GM19351 (cell line): ENCODE measurements at regions not wholly inside any gene's neighbourhood (a gene's known extent, or its start where the extent isn't known, plus 50 kb on each side); places are given as distances from the start of the nearest gene placed in this dataset.
"Not testable (repeated sequence)": the region's sequence is repeated elsewhere in the genome, so short reads cannot be mapped to it uniquely, and the experiment has no call there.

Source experiments
- ATAC-seq: cut with Tn5 transposase; IDR thresholded peaks from one replicate; pipeline ENCODE4 v1.9.1; 2021; ENCODE audit warnings: mild to moderate bottlenecking, moderate library complexity; ENCODE audit not compliant: unreplicated experiment

DNA sequence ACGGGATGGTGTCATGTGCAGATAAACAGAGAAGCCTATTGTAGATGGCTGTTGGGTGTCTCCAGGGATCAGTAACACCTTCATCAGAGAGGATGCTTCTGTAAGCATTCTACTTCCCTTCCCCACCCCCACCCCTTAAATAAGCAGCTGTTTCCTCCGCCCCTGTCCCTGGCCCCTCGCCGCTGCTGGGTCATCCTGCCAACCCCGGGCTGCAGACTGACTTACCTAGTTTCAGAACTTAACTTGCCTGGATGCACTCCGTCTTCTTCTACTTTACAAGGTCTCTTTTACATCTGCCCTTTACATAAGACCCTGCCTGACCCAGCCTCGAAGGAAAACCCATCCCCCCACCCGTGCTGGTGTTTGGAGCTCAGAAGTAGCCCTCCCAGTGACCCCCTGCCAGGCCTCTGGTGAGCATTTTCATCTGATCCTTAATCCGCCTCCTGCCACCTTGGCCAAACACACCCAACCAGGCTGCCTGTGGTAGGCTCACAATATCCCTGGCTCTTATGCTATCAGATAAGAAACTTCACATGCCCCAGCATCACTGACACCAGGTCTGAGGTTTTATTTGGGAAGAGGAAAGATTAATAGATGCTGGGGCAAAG, 103.0 kb upstream of the HES1 start:
- ATAC-seq: no peak

DNA sequence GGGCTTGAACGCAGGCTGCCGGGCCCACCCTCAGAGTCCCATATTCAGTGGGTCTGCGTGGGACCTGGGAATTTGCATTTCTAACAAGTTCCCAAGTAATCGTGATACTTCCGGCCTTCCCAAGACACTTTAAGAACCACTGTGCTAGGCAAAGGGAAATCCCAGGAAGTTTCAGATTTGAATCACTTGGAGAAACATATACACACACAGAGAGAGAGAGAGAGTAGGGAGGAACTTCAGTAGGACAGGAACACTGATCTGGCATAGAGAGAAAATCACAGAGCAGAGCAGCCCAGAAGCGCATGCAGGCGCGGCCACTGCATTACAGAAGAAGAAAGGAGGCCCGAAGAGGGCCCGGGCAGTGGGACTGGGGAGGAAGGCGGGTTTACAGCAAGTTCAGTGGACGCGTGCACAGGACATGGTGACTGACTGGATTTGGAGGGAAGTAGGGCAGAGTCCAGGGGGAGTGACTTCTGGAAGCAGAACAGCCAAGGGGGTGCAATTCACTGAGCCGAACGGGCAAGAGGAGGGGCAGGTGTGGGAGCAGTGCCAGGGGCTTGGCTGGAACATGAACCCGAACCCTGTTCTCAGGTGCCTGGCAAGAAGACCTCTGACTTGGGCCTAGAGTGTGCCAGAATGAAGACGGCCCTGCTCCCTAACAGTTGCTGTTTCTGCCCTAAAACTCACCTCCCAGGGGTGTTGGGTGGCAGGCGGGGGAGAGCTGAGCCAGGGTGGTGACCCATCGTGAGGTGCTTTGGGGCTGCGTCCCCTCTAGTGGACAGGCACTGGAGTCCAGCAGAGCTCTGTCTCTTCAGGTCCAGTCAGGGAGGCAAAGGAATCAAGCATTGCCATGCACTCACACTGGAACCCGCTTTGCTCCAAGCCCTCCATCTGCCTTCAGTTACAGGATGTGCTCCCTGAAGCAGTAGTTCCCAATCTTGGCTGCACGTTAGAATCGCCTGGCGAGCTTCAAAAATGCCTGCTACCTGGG, 101.3 kb upstream of the HES1 start:
- no peak for ATAC-seq

DNA sequence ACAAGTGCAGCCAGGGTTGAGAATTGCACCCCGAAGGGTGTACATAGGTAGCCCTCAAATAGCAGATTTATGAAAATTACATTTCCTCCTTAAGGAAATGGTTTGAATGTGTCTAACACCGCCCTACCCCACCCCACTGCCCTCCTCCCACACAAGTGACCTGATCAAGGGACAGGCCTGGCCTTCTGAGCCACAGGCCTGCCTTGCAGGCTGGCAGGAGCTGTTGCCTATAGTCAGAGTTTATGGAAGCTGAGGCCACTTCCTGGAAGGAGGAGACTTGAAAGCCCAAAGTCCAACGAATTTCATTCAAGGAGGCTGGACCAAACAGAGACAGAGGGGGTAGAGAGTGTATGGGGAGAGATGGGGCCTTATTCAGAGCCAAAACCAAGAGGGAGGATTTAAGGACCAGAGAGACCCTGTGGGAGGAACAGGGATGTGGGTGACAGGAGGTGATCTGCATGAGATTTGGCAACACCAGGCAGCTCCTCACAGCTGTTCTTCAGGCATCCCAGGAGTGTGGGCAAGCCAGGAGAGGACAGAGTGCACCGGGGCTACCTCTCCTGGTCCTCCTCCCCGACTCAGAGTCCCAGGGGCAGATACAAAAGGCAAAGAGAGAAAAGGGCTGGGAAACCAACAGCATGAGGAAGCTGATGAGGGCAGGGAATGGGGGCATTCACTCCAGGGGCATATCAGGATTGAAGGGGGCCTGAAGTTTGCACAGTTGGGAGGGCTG, 100.4 kb upstream of the HES1 start:
- ATAC-seq: no peak

DNA sequence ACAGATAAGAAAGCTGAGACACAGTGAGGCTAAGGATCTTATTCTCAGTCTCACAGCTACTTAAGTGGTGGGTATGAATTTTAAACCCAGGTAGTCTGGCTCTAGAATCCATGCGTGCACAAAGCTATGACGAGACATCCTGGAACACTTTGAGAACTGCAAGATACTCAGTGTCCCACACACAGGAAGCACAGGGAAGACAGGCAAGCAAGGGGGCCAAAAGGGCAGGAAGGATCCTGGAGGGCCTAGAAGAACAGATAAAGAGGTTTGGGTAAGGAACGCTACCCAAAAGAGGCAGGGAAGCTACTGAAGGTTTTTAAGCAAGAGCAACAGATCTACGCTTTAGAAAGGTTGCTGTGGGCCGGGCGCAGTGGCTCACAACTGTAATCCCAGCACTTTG, 99.1 kb upstream of the HES1 start:
- no peak for ATAC-seq

DNA sequence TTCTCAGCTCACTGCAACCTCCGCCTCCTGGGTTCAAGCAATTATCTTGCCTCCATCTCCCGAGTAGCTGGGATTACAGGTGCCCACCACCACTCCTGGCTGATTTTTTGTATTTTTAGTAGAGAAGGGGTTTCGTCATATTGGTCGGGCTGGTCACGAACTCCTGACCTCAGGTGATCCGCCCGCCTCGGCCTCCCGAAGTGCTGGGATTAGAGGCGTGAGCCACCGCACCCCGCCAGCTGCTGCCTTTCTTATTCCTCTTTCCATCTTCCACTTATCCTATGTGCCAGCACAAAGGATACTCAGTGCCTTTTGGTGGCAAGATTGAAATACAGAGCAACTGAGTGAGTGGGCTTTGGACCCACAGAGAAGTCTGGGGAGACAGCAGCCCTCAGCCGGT, 97.6 kb upstream of the HES1 start:
- ATAC-seq: not testable (repeated sequence)

DNA sequence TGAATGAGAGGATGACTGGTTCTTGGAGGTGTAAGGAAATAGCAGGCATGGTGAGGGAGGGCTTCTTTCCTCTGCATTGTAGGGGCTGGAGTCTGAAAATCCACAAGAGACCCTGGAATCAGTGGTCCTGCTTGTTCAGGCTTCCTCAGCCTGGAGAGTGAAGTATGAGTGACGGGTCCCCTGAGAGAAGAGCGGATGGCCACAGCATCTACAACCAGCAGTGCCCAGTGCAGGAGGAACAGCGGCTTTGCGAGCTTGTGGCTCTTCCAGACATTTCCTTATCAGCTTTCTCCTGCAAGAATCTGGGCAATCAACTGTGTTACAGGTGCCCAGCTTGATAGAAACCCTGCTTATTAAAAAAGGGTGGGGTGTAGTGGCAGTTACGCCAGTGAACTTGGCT, 97.0 kb upstream of the HES1 start:
- no peak for ATAC-seq

DNA sequence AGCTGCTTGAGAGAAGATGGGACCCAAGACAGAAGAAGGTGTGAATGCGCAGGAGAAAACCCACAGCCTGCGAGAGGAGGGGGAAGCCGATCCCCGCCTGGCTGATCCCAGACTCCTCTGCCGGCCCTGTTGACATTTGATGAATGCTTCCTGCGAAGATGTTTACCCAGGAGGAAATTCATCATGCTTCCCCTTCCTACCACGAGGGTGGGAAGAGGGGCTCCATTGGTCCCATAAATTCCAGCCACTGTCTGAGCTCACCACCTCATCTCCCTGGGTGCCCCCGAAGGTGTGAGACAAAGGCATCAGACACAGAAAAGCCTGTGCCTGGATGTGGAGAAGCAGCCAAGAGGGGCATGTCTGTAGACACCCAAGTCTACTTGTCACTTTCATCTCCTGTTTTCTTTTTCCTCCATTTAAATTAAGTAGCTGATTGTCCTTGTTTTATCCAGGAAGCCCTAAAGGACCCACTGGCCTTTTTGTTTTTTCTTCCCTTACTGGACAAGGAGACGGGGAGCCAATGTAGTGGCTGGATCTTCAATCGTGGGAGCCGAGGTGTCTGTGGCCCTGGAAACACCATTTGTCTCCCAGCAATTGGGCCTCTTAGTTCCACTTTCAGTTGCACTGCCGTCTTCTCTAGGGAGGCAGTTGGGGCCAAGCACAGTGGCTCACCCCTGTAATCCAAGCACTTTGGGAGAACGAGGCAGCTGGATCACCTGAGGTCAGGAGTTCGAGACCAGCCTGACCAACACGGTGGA, 95.3 kb upstream of the HES1 start:
- ATAC-seq: no peak

DNA sequence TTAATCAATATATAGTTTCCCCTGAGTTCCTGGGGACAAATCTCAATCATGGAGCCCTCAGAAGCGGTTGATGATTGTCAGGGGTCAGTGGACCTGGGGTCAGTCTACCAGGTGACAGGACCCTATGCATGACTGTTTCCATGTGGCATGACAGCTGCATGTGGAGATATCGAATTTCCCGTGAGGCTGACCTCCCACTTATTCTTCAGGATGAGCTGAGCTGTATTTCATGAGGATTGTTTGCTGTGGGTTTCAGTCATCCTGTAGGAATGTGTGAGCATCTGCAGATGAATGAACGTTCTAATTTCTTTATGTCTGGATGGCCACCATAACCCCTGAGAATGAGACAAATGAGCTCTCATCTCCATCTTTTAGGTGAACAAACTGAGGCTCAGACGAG, 93.0 kb upstream of the HES1 start:
- no peak for ATAC-seq

DNA sequence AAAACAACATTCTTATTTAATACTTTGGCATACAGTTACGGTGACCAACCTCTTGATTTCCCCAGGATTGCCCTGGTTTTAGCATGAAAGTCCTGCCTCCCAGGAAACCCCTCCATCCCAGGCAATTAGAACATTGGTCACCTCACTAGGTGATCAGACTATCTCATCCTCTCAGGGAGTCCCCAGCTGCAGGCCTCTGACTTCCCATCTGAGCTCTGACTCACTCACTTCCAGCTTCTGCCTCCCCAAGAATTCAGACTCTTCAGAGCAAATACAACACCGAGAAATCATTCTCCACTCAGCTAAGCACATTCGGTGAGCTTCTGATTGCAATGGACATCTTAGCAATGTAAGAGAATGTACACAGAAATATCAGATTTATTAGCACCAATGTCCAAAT, 92.4 kb upstream of the HES1 start:
- ATAC-seq: no peak

DNA sequence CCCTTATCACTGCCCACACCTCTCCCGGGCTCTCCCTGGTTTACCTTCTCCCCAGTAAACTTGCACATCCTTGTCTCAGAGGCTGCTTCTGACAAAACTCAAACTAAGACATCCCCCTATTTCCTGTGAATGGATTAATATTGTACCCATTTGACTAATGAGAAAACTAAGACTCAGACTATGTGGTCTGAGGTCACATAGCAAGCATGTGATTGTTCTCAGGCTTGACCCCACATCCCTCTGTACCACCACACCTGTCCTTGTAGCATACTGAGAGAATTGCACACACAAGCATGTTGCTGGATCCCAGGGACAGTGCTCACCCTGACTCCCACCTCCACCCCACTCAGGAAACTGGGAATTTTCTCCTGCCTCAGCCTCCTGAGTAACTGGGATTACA, 90.7 kb upstream of the HES1 start:
- peak; percentile 96 for ATAC-seq

DNA sequence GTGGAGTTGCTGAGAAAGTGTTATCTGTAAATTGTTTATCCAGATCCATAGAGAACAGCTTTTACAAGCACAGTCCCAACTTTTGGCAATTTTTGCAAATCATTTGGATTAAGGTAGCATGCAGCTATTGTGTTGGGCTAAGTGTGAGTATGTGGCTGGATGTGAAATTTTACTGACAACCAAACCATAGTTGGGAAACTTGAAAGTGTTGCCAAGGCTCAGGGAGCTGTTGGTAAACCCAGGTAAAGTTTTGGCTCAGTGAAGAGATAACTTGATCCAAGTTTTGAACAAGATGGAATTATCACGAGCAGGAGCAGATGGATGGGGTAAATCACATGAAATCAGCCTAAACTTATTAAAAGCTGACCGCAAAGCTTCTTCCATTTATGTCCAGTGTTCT, 90.0 kb upstream of the HES1 start:
- ATAC-seq: no peak

DNA sequence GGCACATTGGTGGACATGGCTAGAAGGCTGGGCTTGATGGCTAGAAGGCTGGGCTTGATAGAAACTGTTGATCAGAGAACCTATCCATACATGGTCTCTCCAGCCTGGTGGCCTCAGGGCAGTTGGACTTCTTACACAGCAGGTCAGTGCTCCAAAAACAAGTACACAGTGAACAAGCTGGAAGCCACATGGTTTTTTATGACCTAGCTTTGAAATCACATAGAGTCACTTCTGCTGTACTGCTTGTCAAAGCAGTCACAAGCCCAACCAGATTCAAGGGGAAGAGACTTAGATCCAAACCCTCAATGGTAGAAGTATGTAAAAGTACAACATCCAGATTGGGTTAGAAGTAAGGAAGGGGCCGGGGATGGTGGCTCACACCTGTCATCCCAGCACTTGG, 89.4 kb upstream of the HES1 start:
- ATAC-seq: no peak

DNA sequence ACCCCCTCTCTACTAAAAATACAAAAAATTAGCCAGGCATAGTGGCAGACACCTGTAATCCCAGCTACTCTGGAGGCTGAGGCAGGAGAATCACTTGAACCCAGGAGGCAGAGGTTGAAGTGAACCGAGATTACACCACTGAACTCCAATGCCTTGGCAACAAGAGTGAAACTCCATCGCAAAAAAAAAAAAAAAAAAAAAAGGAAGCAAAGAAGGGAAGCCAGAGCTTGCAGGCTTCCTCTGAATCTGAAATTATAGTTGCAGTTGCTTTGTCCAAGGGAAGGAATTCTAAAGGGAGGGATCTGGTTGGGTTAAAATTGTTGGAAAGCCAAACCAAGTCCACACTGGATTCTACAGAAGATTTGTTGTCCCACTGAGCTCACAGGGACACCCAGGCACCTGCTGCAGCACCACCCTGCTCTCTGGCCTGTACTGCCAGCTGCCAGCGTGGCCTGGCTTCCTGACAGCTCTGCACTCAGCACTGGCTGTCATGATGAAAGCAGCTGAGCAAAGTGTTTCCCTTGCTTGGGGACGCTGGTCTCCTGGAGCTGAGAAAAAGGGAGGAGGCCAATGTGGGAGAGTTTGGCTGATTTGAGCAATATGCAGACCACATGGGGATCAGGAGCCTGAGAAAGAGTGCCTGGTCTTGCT, 88.8 kb upstream of the HES1 start:
- ATAC-seq: no peak

DNA sequence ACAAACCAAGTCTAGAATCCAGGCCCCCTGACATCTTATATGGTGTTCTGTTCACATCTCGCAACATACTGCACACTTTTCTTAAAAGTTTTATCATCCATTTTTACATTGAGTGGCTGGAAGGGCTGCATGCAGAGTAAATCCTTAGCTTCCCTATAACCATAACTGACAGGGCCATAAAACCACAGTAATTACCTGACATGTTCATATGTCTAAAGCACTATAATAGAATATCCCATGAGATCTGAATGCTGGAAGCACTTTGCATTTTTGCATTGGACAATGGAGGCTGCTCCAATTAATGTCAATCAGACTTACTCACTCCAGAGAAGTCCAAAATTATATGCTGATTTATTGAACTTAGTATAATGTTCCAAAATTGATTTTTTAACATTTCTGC, 86.6 kb upstream of the HES1 start:
- no peak for ATAC-seq

DNA sequence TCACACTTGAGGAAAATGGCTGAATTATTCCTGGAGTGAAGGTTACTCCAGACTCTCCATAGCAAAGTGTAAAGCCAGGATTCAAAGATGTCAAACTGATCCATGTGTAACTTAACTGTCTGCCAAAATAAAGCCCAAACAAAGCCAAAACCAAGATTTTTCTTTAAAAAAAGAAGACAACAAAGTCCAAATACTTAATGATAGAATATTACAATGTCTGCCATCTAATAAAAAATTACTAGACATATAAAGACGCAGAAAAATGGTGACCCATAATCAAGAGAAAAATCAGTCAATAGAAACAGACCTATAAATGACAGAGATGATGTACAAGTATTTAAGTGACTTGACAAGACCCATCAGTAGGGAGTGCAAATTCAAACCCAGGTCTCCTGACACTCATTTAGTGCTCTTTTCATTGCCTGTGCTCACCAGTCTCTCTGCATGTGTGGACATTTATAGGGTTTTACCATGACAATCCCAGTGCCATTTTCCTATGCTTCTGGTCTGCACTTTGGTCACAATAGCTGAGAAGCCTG, 85.1 kb upstream of the HES1 start:
- ATAC-seq: no peak

DNA sequence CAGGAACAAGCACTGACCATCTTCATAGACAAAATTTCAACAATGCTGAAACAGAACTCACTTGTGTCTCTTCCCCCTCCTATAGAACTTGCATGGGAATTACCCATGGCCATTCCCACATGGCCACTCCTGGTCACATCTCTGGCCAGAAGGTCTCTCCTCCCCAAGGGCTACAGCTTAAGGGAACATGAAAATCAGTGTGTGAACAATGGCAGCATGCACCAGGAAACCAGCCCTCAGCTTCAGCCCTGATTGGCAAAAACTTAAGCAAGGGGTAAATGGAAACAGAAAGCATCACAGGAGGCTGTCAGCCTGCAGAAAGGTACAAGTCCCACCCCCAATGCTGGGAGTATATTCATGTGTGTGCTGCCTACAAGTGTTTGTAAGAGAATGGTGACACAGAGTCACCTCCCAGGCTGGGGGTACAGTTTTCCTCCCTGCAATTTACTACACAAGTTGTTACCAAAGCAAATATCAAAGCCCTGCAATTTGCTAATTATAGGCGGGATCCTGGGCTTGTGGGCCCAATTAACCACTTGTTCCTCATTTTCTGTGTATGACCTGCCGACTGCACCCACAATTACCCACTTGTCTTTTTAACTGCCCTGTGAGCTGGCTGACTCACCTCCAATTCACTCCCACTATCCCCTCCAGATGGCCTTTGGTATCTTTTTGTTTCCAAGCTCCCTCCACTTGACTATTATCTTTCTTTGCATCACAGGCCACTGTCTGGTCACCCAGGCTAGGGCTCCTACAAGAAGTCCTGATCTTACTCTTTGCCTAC, 84.4 kb upstream of the HES1 start:
- no peak for ATAC-seq

DNA sequence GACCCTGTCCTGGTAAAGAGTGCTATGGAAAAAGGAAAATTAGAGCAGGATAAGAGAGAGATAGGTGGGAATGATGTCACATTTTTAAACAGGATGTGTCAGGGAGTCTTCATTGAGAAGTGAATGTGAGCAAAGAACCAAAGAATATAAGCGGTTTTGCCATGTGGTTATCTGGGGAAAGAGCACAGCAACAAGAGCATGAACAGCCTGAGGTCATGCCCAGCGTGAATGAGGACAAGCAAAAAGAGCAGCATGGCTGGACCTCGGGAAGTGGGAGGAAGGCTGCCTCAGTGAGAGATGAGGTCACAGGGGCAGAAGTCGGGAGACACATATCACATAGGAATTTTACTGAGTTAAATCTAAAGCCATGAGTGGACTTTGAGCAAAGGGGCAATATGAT, 82.8 kb upstream of the HES1 start:
- no peak for ATAC-seq

DNA sequence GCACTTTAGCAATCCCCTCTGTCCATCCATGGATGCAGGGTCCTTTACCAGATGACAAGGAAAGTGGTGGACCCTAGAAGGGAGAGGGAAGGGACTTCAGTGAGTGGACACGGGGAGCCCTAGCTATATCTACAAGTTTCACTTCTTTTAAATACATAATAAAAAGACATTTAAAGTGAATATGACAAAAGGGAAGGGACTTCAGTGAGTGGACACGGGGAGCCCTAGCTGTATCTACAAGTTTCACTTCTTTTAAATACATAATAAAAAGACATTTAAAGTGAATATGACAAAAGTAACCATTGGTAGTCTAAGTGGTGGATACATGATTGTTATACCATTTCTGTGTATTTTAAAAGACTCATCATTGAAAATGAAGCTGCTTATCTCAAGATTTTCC, 81.9 kb upstream of the HES1 start:
- no peak for ATAC-seq

DNA sequence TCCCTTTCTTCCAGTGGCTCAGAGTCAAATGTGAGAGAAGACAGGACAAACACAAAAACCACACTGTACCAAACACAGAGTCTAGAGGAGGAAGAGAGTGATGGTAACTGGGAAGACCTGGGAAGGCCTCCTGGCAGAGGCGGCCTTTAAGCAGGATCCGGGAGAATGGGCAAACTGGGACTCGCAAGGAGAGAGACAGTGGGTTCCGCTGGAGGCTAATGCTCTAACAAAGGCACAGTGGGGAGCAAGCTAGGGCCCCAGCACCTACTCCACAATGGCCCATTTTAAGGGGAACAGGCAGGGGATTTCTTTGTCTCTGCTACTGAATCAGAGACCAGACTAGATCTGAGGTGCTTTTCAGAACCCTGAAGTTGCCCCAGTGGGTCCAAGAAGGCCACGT, 81.4 kb upstream of the HES1 start:
- ATAC-seq: no peak

DNA sequence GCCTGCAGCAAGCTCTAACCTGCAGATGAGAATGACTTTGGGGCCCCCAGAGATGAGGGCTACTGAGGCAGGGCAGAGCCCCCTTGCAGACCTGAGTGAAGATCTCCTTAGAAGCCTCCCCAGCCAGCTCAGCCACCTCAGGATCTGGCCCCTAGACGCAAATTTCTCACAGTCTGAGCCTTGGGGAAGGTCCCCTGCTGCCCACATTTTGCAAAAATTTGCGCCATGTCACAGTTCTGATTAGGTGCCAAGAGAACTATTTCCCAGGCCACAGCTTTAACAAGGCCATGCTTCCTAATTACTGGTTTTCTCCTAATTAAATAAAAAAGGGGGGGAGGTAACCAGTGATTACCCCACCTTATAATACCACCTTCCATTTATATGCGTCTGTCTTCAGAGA, 81.0 kb upstream of the HES1 start:
- ATAC-seq: no peak
